NT2/D1 (cell line): ENCODE measurements at regions not wholly inside any gene's neighbourhood (a gene's known extent, or its start where the extent isn't known, plus 50 kb on each side); places are given as distances from the start of the nearest gene placed in this dataset.

ENCODE experiments used
- SUZ12 ChIP-seq: IDR thresholded peaks from 2 replicates; pipeline ENCODE4 v1.6.1; 2011; ENCODE audit not compliant: insufficient read length, insufficient read depth; ENCODE audit errors: extremely low read depth
- YY1 ChIP-seq: IDR thresholded peaks from 2 replicates; pipeline ENCODE4 v1.6.1; 2011; ENCODE audit not compliant: insufficient read length, insufficient read depth

DNA sequence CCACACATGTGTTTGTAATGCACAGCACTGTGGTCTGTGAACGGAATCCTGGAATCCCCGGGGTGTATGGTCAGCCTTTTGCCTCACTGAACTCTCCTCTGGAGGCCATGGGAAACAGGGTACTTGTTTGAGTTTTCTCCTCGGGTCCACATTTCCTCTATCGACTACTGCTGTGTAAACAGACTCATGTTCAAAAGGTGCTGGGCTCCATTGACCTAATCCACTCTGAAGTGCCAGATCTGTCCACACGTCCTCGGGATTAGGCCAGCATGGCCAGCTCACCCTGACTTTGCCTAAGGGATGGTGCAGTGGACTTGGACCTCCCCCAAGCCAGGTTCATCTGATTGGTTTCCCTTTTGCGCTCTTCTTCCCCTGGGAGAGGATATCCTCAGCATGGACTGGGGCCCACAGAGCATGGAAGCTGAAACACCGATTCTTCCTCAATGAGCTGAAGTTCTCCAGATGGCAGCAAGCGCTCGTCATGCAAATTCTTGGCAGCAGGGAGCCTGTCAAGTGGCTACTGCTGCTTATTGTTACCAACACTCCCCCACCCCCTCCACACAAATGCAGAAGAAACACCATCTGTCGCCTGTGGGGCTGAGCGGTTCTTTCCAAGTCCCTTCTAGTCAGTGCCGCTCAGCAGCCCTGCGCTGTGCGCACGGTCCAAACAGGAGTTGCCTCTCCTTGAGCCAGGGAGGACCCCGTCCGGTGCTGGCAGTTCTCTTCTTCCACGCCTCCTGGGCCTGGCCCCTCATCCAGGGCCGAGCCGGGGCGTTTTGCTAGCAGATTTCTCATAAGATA lies 292.6 kb upstream of the MARCKS start:
- no peak for TF ChIP-seq SUZ12
- TF ChIP-seq YY1 = no peak
